ENCODE measurements at regions not wholly inside any gene's neighbourhood (a gene's known extent, or its start where the extent isn't known, plus 50 kb on each side); places are given as distances from the start of the nearest gene placed in this dataset.

DNA sequence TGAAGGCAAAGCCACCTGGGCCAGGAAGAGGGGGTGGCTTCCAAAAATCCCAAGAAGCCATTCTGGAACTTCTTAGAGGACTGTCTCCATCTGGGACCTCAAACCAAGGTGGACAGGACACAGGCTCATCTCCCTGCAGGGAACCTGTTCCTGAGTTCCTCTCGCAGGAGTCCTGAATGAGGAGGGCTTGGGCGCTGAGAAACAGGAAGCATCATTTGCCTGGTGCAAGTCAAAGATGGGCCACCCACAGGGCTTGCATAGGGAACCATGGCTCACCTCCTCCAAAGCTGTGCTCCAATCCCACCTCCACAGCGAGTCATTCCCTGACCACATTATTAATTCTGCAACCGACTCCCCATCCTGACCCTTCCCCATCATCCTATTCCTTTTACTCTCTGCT is 55.0 kb upstream of the RPL38 start:
- TF ChIP-seq, protein P1, sequence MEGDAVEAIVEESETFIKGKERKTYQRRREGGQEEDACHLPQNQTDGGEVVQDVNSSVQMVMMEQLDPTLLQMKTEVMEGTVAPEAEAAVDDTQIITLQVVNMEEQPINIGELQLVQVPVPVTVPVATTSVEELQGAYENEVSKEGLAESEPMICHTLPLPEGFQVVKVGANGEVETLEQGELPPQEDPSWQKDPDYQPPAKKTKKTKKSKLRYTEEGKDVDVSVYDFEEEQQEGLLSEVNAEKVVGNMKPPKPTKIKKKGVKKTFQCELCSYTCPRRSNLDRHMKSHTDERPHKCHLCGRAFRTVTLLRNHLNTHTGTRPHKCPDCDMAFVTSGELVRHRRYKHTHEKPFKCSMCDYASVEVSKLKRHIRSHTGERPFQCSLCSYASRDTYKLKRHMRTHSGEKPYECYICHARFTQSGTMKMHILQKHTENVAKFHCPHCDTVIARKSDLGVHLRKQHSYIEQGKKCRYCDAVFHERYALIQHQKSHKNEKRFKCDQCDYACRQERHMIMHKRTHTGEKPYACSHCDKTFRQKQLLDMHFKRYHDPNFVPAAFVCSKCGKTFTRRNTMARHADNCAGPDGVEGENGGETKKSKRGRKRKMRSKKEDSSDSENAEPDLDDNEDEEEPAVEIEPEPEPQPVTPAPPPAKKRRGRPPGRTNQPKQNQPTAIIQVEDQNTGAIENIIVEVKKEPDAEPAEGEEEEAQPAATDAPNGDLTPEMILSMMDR (IDR thresholded peaks at IDR 0.05), result no peak
- Histone ChIP-seq H3K9me3 (peaks cover 3% of the 10 kb centered on the region), H3K36me3 (ENCODE audit: low read depth) (no peaks in the 10 kb centered on the region), H3K4me1 (ENCODE audit: low read depth) (no peaks in the 10 kb centered on the region), H3K4me3 (no peak overlapping the region)
- intact Hi-C loops (cut with DNase I, micrococcal nuclease), result no loop called here
- ATAC-seq (no peak), DNase-seq (no peak)

DNA sequence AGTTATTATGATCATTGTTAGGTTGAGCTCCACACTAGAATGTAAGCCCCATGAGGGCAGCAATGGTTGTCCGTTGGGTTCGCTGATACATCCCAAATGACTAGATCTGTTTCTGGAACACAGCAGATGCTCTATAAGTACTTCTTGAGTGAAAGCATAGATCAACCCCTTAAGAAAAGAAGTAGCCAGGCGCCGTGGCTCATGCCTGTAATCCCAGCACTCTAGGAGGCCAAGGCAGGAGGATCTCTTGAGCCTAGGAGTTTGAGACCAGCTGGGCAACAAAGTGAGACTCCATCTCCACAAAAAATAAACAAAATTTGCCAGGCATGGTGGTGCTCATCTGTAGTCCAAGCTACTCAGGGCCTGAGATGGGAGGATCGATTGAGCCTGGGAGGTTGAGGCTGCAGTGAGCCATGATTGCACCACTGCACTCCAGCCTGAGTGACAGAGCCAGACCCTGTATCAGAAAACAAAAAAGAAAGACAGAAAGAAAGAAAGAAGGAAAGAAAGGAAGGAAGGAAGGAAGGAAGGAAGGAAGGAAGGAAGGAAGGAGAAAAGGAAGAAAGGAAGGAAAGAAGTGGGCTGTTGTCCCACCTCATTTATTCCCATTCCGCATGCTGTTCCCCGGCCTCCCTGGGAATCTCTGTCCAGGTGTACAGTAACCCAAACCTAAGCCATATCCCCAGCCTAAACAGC is 54.4 kb upstream of the RPL38 start:
- TF ChIP-seq, protein P1 (IDR thresholded peaks at IDR 0.05), result no peak

DNA sequence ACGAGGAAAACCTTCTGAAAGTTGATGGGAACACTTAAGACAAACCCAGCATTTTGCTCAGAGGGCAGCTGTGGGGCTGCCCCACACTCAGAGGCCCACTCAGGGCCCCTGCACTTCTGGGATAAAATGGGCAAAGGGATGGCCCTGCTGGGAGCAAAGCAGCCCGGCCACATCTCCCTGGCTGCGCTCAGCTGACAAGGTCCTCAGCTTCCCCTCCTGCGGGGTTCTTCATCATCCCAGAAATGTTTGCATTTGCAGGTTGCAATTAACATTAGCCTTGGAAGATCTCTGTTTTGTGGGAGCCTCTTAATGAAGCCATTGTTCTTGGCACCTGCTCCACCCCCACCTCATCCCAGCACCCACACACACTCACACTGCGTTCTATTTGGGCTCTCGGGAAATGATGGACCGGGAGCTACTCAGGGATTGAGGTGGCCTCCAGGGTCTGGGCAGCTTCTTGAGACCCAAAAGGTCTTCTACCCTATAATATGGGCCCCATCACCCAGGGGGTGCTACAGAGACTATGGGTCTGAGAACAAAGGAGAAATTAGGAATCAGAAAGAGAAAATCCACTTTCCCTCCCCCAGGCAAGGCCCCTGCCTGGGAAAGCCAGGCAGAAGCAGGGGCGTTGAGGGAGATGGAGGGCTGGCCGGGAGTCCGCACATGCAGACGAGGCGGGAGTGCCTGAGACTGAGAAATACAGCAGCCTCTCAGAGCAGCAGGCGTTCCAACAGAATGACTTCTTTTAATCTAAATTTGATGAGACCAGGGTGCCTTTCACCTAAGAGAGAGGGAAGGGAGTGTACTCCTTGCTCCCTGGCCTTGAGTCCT is 53.7 kb upstream of the RPL38 start:
- Histone ChIP-seq H3K4me3 (no peak overlapping the region), H3K4me1 (ENCODE audit: low read depth) (no peaks in the 10 kb centered on the region), H3K36me3 (ENCODE audit: low read depth) (no peaks in the 10 kb centered on the region), H3K9me3 (no peaks in the 10 kb centered on the region)
- intact Hi-C loops (cut with DNase I, micrococcal nuclease), result no loop called here
- DNase-seq (no peak), ATAC-seq (no peak)
- TF ChIP-seq, protein P1 (IDR thresholded peaks at IDR 0.05), result no peak

More for the DNA sequence above, 54.4 kb upstream of the RPL38 start:
- Histone ChIP-seq H3K9me3 (no peaks in the 10 kb centered on the region), H3K4me3 (no peak overlapping the region), H3K36me3 (ENCODE audit: low read depth) (no peaks in the 10 kb centered on the region), H3K4me1 (ENCODE audit: low read depth) (no peaks in the 10 kb centered on the region)
- DNase-seq (no peak), ATAC-seq (no peak)
- intact Hi-C loops (cut with DNase I, micrococcal nuclease), result no loop called here

DNA sequence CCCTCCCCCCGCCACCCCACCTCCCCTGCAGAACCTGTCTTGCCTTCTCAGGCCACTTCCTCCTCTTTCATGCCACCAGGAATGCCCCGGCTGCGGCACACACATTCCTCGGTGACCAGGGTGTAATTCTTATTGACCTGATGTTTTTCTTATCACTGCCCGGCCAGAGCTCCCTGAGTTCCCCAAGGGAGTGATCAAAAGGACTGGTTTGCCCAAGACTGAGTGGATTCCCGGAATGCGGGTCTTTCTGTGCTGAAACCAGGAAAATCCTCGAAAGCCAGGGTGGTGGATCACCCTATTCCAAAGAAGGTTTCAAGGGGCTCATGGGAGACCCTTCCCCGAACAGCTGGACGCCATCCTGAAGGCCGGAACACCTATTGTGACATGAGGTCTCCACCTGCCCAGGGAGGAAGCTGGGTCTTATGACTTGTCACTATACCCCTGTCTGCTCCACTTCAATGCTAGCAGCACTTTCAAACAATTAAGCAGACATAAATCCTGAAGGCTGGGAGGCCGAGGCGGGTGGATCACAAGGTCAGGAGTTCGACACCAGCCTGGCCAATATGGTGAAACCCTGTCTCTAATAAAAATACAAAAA is 53.0 kb upstream of the RPL38 start:
- no peaks in the 10 kb centered on the region for H3K36me3 ChIP-seq (ENCODE audit: low read depth)
- no peak for ATAC-seq
- intact Hi-C loops (cut with DNase I, micrococcal nuclease), result no loop called here
- no peaks in the 10 kb centered on the region for H3K4me1 ChIP-seq (ENCODE audit: low read depth)
- DNase-seq, result no peak
- no peak overlapping the region for H3K4me3 ChIP-seq
- TF ChIP-seq, protein P1 (IDR thresholded peaks at IDR 0.05), result no peak
- H3K9me3 ChIP-seq, result no peaks in the 10 kb centered on the region

DNA sequence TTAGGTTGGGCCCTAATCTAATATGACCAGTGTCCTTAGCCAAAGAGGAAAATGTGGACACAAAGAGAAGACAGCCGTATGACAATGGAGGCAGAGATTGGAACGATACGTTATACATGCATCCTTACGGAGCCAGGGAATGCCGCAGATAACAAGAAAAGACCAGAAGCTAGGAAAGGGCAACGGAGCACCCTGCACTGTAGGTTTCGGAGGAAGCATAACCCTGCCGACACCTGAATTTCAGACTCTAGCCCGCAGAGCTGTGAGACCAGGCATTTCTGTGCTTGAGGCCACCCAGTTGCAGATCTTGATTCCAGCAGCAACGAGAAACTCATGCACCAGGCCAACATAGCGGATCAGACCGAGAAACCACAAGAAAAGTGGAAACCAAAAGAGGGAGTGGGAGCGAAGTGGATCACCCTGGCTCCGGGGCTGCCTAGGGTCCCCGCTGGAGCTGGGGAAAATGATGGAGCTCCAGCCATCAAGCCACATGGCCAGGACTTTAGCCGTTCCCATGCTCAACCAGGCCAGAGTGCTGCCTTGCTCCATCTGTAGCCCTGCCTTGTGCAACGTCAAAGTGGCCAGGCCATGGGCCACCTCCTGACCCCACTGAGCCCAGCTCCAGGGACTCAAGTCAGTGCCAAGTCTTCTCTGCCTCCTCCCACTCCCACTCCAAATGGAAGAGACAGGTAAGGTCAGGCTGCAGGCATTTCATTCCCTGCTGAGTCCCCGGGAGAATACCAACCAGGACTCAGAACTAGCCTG is 51.7 kb upstream of the RPL38 start:
- TF ChIP-seq, protein P1 (IDR thresholded peaks at IDR 0.05), result no peak
- ATAC-seq (no peak), DNase-seq (no peak)
- intact Hi-C loops (cut with DNase I, micrococcal nuclease), result no loop called here
- H3K4me1 ChIP-seq (ENCODE audit: low read depth), result no peaks in the 10 kb centered on the region
- no peak overlapping the region for H3K4me3 ChIP-seq
- H3K36me3 ChIP-seq (ENCODE audit: low read depth), result no peaks in the 10 kb centered on the region
- H3K9me3 ChIP-seq, result no peaks in the 10 kb centered on the region
